Liver (tissue), 7 donors: ENCODE measurements at regions not wholly inside any gene's neighbourhood (a gene's known extent, or its start where the extent isn't known, plus 50 kb on each side); places are given as distances from the start of the nearest gene placed in this dataset.

Source experiments
- DNase-seq: peaks from one replicate; pipeline ENCODE4 v3.0.0-alpha.2; 2017; ENCODE audit warnings: low spot score
- H3K27ac ChIP-seq, 2 donors: one replicate each; pipeline ENCODE4 v1.7.0; 2013; ENCODE audit warnings: inconsistent platforms in 2 of 2, low read length in 2 of 2, control low read depth in 1 of 2, low read depth in 1 of 2, mild to moderate bottlenecking in 1 of 2
- H3K27me3 ChIP-seq, 4 donors: one replicate each; pipeline versions ENCODE4 v1.6.1 to v1.7.0; 2013; ENCODE audit warnings: low read length in 3 of 4, inconsistent platforms in 1 of 4, mild to moderate bottlenecking in 1 of 4, moderate library complexity in 1 of 4; ENCODE audit not compliant: control insufficient read depth in 4 of 4, insufficient read depth in 4 of 4
- H3K36me3 ChIP-seq, 4 donors: one replicate each; pipeline versions ENCODE4 v1.6.1 to v1.7.0; 2013; ENCODE audit warnings: low read length in 3 of 4, mild to moderate bottlenecking in 3 of 4, low read depth in 1 of 4, moderate library complexity in 1 of 4; ENCODE audit not compliant: control insufficient read depth in 4 of 4, insufficient read depth in 3 of 4
- H3K4me1 ChIP-seq, 4 donors: one replicate each; pipeline versions ENCODE4 v1.6.1 to v1.7.0; 2013; ENCODE audit warnings: low read length in 3 of 4, mild to moderate bottlenecking in 3 of 4, moderate library complexity in 1 of 4; ENCODE audit not compliant: control insufficient read depth in 4 of 4, insufficient read depth in 4 of 4
- H3K4me3 ChIP-seq, 3 donors: one replicate each; pipeline versions ENCODE4 v1.6.1 to v1.7.0; 2013; ENCODE audit warnings: low read length in 3 of 3, control low read depth in 1 of 3, low read depth in 1 of 3, mild to moderate bottlenecking in 1 of 3
- H3K9ac ChIP-seq, 2 donors: one replicate each; pipeline ENCODE4 v1.7.0; 2013; ENCODE audit warnings: low read length in 2 of 2, mild to moderate bottlenecking in 2 of 2, moderate library complexity in 2 of 2, control low read depth in 1 of 2, low read depth in 1 of 2
- H3K9me3 ChIP-seq, 4 donors: one replicate each; pipeline versions ENCODE4 v1.6.1 to v1.7.0; 2013; ENCODE audit warnings: low read length in 3 of 4; ENCODE audit not compliant: control insufficient read depth in 4 of 4
- FOXA1 ChIP-seq: IDR thresholded peaks from 2 replicates; pipeline ENCODE4 v1.6.1; 2016; ENCODE audit warnings: antibody characterized with exemption
- FOXA2 ChIP-seq: IDR thresholded peaks from 2 replicates; pipeline ENCODE4 v1.6.1; 2016; ENCODE audit warnings: antibody characterized with exemption
- GABPA ChIP-seq, 2 donors: IDR thresholded peaks in 1 of 2; conservative IDR thresholded peaks in 1 of 2; 2 replicates each; pipeline ENCODE4 v1.6.1; 2016; ENCODE audit warnings: antibody characterized with exemption in 2 of 2, mild to moderate bottlenecking in 1 of 2, moderate library complexity in 1 of 2
- HNF4A ChIP-seq, 2 donors: conservative IDR thresholded peaks; 2 replicates each; pipeline ENCODE4 v1.6.1; 2016; ENCODE audit warnings: antibody characterized with exemption in 2 of 2, mild to moderate bottlenecking in 2 of 2
- JUND ChIP-seq, 2 donors: IDR thresholded peaks; 2 replicates each; pipeline ENCODE4 v1.6.1; 2016; ENCODE audit warnings: antibody characterized with exemption in 2 of 2
- NR2F2 ChIP-seq: IDR thresholded peaks from 2 replicates; pipeline ENCODE4 v1.6.1; 2016; ENCODE audit warnings: antibody characterized with exemption
- RAD21 ChIP-seq, 2 donors: IDR thresholded peaks; 2 replicates each; pipeline ENCODE4 v1.6.1; 2016; ENCODE audit warnings: antibody characterized with exemption in 2 of 2, mild to moderate bottlenecking in 2 of 2
- RXRA ChIP-seq, 2 donors: IDR thresholded peaks; 2 replicates each; pipeline ENCODE4 v1.6.1; 2017 to 2018; ENCODE audit warnings: antibody characterized with exemption in 2 of 2, mild to moderate bottlenecking in 1 of 2
- SP1 ChIP-seq: IDR thresholded peaks from 2 replicates; pipeline ENCODE4 v1.6.1; 2018; ENCODE audit warnings: antibody characterized with exemption, mild to moderate bottlenecking
- TAF1 ChIP-seq: conservative IDR thresholded peaks from 2 replicates; pipeline ENCODE4 v1.6.1; 2016; ENCODE audit warnings: antibody characterized with exemption, mild to moderate bottlenecking
- YY1 ChIP-seq: IDR thresholded peaks from 2 replicates; pipeline ENCODE4 v1.6.1; 2016; ENCODE audit warnings: antibody characterized with exemption, mild to moderate bottlenecking
- WGBS: extraction: QIAGEN DNeasy Blood & Tissue Kit; methylation state at CpG from one replicate; pipeline ENCODE4 v1.1.7; 2013; 5-methylcytosine and 5-hydroxymethylcytosine counted together
- TF ChIP-seq, protein P1 (sequence below): IDR thresholded peaks from 2 replicates; pipeline ENCODE4 v1.6.1; 2016; ENCODE audit warnings: antibody characterized with exemption, mild to moderate bottlenecking
- TF ChIP-seq, protein P2 (sequence below): IDR thresholded peaks from 2 replicates; pipeline ENCODE4 v1.6.1; 2016; ENCODE audit warnings: antibody characterized with exemption
- TF ChIP-seq, protein P3 (sequence below): IDR thresholded peaks from 2 replicates; pipeline ENCODE4 v1.6.1; 2016; ENCODE audit warnings: antibody characterized with exemption
- donor health status: healthy.
- donor health status: healthy.
- donor health status: healthy.
- donor health status: healthy.

DNA sequence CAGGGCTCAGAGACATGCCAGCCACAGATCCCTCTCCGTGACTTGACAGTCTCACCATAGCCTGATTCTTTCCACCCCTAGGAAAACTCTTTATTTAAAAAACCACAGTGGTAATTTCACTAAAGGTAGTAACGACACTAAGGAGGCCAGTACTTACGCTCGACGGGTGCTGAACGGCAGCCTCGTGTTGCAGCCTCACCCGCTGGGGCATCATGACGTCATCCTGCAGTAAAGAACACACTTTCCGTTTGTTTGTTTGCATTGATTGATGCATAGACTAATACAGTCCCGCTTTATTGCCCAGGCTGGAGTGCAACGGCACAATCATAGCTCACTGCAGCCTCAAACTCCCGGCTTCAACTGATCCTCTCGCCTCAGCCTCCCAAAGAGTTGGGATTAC is 65.1 kb upstream of the METRNL start:
- no peak overlapping the region for H3K4me3 ChIP-seq
- H3K9me3 ChIP-seq, result no peaks in the 10 kb centered on the region
- H3K27ac ChIP-seq, result no peak overlapping the region
- H3K36me3 ChIP-seq, result peaks cover 0 to 4% (median 0%) of the 10 kb centered on the region in 4 donors
- TF ChIP-seq, protein P1, sequence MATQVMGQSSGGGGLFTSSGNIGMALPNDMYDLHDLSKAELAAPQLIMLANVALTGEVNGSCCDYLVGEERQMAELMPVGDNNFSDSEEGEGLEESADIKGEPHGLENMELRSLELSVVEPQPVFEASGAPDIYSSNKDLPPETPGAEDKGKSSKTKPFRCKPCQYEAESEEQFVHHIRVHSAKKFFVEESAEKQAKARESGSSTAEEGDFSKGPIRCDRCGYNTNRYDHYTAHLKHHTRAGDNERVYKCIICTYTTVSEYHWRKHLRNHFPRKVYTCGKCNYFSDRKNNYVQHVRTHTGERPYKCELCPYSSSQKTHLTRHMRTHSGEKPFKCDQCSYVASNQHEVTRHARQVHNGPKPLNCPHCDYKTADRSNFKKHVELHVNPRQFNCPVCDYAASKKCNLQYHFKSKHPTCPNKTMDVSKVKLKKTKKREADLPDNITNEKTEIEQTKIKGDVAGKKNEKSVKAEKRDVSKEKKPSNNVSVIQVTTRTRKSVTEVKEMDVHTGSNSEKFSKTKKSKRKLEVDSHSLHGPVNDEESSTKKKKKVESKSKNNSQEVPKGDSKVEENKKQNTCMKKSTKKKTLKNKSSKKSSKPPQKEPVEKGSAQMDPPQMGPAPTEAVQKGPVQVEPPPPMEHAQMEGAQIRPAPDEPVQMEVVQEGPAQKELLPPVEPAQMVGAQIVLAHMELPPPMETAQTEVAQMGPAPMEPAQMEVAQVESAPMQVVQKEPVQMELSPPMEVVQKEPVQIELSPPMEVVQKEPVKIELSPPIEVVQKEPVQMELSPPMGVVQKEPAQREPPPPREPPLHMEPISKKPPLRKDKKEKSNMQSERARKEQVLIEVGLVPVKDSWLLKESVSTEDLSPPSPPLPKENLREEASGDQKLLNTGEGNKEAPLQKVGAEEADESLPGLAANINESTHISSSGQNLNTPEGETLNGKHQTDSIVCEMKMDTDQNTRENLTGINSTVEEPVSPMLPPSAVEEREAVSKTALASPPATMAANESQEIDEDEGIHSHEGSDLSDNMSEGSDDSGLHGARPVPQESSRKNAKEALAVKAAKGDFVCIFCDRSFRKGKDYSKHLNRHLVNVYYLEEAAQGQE, result no peak
- TF ChIP-seq JUND (IDR thresholded peaks at IDR 0.05) (no peak), RAD21 (IDR thresholded peaks at IDR 0.05) (no peak), HNF4A (conservative IDR thresholded peaks at IDR 0.05) (no peak), FOXA1 (no peak), FOXA2 (no peak), NR2F2 (no peak), RXRA (IDR thresholded peaks at IDR 0.05) (no peak), SP1 (no peak), TAF1 (no peak), GABPA (IDR thresholded peaks at IDR 0.05 in 1 of 2, conservative IDR thresholded peaks at IDR 0.05 in 1 of 2) (no peak), YY1 (no peak)
- TF ChIP-seq, protein P2, sequence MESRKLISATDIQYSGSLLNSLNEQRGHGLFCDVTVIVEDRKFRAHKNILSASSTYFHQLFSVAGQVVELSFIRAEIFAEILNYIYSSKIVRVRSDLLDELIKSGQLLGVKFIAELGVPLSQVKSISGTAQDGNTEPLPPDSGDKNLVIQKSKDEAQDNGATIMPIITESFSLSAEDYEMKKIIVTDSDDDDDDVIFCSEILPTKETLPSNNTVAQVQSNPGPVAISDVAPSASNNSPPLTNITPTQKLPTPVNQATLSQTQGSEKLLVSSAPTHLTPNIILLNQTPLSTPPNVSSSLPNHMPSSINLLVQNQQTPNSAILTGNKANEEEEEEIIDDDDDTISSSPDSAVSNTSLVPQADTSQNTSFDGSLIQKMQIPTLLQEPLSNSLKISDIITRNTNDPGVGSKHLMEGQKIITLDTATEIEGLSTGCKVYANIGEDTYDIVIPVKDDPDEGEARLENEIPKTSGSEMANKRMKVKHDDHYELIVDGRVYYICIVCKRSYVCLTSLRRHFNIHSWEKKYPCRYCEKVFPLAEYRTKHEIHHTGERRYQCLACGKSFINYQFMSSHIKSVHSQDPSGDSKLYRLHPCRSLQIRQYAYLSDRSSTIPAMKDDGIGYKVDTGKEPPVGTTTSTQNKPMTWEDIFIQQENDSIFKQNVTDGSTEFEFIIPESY, result no peak
- TF ChIP-seq, protein P3, sequence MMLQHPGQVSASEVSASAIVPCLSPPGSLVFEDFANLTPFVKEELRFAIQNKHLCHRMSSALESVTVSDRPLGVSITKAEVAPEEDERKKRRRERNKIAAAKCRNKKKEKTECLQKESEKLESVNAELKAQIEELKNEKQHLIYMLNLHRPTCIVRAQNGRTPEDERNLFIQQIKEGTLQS, result no peak
- 94% methylated on average over 14 of the region's 14 CpGs for WGBS
- H3K27me3 ChIP-seq, result no peaks in the 10 kb centered on the region
- H3K4me1 ChIP-seq, result no peaks in the 10 kb centered on the region
- no peak for DNase-seq
- H3K9ac ChIP-seq, result no peak overlapping the region

DNA sequence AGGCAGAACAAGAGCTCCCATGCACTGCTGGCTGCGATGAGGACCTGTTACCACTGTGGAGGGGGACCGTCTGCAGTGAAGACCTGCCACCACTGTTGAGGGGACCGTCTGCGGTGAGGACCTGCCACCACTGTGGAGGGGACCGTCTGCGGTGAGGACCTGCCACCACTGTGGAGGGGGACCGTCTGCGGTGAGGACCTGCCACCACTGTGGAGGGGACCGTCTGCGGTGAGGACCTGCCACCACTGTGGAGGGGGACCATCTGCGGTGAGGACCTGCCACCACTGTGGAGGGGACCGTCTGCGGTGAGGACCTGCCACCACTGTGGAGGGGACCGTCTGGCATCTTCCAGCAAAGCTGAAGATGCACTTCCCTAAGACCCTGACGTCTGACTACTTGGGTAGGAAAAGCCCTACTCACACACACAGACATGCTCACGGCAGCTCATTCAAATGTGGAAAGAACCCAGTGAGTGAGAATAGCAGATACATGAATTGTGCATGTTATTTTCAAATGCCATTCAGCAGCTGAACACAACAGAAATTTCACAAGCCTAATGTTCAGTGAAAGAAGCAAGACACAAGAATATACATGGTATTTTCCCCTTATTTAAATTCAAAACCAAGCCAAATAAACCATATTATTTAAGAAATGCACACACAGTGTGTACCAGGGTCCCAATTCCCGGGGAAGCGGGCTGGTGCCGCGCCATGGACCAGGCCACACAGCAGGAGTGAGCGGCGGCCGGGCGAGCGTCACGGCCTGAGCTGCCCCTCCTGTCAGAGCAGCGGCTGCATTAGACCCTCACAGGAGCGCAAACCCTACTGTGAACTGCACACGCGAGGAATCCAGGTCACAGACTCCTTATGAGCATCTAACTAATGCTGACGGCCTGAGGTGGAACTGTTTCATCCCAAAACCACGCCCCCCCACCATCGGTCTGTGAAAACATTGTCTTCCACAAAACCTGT is 64.2 kb upstream of the METRNL start:
- no peaks in the 10 kb centered on the region for H3K9me3 ChIP-seq
- H3K27me3 ChIP-seq, result no peaks in the 10 kb centered on the region
- TF ChIP-seq JUND (IDR thresholded peaks at IDR 0.05) (no peak), YY1 (no peak), HNF4A (conservative IDR thresholded peaks at IDR 0.05) (no peak), FOXA2 (no peak)
- TF ChIP-seq, protein P3, result no peak
- TF ChIP-seq, protein P1, result no peak
- no peak overlapping the region for H3K9ac ChIP-seq
- no peak overlapping the region for H3K4me3 ChIP-seq
- WGBS, result 97% methylated on average over 33 of the region's 33 CpGs
- no peak for DNase-seq
- H3K4me1 ChIP-seq, result no peaks in the 10 kb centered on the region
- H3K27ac ChIP-seq, result no peak overlapping the region
- peaks cover 0 to 4% (median 0%) of the 10 kb centered on the region in 4 donors for H3K36me3 ChIP-seq
